ENCODE measurements at regions not wholly inside any gene's neighbourhood (a gene's known extent, or its start where the extent isn't known, plus 50 kb on each side); places are given as distances from the start of the nearest gene placed in this dataset.

GRCh38 chr16:35170610-35171009 lies 1711.2 kb downstream of the TP53TG3F start:
- no peak for DNase-seq

DNA sequence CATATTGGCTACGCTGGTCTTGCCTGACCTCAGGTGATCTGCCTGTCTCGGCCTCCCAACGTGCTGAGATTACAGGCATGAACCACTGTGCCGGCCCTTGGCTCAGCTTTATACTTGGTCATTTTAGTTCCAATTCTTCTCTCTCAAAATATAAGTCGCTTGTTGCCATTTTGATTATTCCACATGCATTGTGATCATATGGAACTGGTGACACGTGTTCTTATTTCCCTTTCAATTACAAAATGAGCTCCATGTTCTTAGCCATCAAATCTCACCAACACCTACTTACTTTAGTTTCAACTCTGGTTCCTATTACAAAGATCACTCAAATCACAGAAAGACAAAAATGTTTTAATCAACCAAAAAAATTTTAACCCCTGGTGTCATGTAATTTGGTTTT lies 1711.7 kb downstream of the TP53TG3F start:
- no peak for DNase-seq

DNA sequence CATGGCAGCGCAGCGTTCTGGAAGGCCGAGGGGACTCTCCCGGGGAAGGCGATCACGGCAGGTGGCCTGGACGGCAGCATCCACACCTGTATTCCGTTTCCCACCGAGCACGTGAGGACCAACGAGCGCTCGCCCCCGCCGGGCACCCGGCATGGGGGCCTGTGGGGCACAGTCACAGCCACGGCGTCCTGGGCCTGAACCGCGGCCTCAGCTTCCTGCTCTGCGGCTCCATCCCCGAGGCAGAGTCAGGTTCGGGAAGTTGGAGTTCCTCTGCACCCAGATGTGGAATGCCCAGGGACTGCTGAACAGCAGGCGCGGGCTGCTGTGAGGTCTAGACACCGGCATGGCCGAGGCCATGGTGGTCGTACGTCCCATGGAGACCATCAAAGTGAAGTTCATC lies 1713.9 kb downstream of the TP53TG3F start:
- no peak for DNase-seq

- no peak for DNase-seq
Measured at GRCh38 chr16:35174016-35174415, 1714.6 kb downstream of the TP53TG3F start.

GRCh38 chr16:35176449-35176848 lies 1717.0 kb downstream of the TP53TG3F start:
- DNase-seq, result no peak

GRCh38 chr16:35177851-35178250 lies 1718.4 kb downstream of the TP53TG3F start:
- no peak for DNase-seq

DNA sequence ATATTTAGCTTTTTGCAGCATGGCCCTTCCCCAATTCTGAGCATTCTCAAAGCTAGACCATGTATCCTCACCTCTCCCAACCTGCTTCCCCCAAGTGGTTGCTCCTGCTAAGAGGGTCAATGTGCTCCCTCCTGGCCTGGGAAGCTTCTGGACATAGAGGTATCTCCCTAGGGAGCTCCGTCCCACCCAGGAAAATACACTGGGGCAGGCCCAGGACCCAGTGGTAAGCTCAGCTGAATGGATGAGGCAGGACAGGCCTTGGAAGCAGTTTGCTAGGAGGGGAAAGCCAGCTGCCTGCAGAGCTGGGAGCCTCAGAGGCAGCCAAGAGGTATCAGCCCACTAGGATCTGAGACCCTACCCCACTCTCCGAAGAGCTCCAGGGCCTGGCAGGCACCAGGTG lies 1721.6 kb downstream of the TP53TG3F start:
- DNase-seq, result no peak

DNA sequence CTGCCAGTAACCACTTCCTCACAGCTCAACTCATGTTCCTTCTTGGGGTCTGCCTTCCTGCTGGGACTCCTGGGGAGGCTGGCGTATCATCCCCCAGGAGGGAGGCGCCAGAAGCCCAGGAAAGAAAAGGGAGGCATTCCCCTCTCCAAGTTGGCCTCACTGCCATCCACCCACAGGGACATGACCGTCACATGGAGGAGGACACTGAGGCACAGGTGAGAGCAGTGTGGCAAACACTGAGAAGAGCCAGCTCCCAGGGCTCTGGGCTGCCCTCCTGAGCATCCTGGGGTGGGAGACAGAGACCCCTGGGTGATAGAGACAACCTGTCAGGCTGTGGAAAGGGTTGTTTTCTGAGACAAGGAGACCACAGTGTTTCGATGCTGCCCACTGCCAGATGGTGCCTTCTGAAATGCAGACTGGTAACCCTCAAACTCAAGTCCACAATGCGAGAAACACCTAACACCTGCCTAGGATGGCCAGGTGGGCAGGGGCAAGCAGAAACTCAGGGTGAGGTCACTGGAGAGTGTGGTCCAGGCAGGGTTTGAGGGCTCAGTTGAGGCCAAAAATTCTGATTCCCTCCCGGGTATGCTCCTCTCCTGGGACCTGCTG lies 1722.1 kb downstream of the TP53TG3F start:
- DNase-seq, result no peak

- no peak for DNase-seq
Measured at GRCh38 chr16:35182043-35182677, 1722.7 kb downstream of the TP53TG3F start.

DNA sequence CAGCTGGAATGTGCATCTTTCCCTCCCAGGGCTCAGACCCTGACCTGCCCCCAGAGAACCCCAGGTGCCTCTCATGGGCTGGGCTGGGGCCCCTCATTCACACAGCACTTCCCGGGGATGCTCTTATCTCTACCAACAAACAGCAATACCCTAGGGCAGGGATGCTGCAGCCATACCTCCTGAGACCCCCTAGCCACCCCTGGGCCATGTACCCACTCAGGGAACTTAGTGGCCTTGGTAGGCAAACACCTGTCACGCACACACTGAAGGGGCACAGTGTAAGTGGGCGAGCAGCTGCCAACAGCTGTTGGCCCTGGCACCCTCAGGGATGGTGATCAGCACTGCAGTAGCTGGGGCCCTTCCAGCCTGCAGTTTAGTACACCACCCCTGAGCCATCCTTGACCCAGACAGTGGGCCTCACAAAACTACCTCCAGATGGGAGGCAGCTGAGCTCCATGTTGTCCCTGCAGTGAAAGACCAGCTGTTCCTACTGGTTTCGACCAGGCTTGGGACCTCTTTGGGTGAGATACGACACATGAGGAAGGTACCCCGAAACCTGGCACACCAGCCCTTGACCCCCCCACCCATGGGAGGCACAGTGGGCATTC lies 1723.6 kb downstream of the TP53TG3F start:
- no peak for DNase-seq

GRCh38 chr16:35184356-35184870 lies 1725.0 kb downstream of the TP53TG3F start:
- no peak for DNase-seq

GRCh38 chr16:35185366-35186044 lies 1726.1 kb downstream of the TP53TG3F start:
- no peak for DNase-seq

- no peak for DNase-seq
Measured at GRCh38 chr16:35186045-35186759, 1726.8 kb downstream of the TP53TG3F start.

DNA sequence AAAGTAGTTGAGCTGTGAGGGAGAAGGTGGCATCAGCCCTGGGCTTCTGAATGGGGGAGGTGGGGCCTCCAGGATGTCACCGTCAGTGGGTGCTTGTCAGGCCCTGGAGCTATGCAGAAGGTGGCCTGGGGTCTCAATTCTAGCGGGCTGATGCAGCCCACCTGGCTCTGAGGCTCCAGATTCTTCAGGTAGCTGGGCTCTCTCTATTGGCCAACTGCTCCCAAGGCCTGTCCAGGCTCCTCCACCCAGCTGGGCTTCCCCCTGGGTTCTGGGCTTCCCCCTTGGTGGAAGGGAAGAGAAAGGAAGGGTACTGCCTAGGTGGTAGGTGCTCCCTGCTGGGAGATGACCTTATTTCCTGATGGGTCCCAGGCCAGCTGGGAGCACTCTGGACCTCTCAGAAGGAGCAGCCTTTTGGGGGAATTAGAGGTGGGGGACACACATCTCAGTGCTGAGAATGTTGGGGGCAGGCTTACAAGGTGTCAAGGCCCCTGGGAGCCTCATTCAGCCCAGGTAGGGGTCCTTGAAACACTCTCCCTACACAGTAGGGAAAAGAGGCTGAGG lies 1728.3 kb downstream of the TP53TG3F start:
- no peak for DNase-seq

- DNase-seq, result no peak
Measured at GRCh38 chr16:35188288-35189155, 1729.1 kb downstream of the TP53TG3F start.

- DNase-seq, result no peak
Measured at GRCh38 chr16:35192993-35193392, 1733.6 kb downstream of the TP53TG3F start.

- no peak for DNase-seq
Measured at GRCh38 chr16:35193956-35194355, 1734.5 kb downstream of the TP53TG3F start.

DNA sequence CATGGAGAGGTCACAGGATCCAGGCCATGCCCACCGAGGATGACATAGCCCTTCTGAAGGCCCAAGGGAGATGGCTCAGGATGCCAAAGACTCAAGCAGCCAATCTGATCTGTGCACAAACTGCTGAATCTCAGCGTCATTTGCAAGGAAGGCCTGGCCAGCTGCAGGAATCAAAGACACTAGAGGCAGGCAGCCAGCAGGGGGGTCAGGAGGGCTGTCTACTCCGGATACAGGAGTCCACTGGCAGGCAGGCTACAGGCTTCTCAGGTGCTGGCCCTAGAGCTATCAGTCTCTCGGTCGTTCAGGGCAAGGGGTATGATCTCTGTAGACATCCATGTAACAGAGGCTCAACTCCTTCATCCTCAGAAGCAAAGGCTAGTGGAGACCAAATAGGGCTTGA lies 1735.3 kb downstream of the TP53TG3F start:
- no peak for DNase-seq

DNA sequence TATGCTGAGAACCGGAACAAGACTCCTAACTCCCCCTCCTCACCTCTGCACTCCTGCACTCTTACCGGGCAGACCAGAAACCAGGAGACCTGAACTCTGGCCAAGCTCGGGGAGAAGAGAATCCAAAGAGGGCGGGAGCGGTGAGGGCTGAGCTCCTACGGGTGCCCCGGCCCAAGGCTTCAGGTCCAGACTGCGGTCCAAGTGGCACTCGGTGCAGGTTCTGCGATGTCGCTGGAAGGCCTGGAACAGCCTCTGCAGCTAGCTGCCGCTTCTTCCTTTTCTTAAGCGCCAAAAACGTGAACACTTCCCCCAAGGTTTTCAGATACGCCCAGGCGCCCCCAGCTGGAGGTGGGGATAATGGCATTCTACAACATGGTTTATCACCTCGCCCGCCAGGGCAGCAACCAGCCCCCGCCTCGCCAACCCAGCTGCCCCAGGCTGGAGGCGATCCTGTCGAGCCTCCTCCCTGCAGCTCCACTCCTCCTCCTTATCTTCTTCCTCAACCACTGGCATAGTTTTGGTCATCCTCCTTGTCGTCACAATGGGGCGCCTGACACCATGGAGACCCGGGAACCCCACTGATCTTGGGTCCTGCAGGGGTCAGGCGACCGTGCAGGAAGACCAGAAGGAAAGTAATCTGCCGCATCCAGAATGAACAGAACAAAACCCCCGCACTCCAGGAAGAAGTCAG lies 1735.9 kb downstream of the TP53TG3F start:
- no peak for DNase-seq

DNA sequence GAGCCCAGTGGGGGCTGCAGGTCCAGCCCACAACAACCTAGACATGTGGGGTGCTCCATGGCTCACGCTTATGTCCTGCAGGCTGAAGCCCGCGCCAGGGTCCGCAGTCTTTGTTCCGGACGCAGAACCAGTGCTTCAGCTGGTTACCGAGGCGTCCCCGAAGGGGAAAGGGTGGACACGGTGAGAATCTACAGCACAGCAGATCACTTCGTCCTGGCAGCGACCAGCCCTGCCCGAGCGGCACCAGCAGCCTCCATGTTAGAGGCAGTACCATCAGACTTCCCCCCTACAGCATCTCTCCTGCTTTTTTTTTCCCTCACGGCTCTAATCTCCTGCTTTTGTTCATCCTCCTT lies 1736.4 kb downstream of the TP53TG3F start:
- DNase-seq, result no peak

GRCh38 chr16:35196313-35196712 lies 1736.9 kb downstream of the TP53TG3F start:
- DNase-seq, result no peak

Measured in fibroblast of skin of back (primary cell).